Erythroblast (primary cell): ENCODE measurements at regions not wholly inside any gene's neighbourhood (a gene's known extent, or its start where the extent isn't known, plus 50 kb on each side); places are given as distances from the start of the nearest gene placed in this dataset.

Experiments used
- GATA1 ChIP-seq: IDR thresholded peaks from 2 replicates; pipeline ENCODE4 v1.6.1; 2011; ENCODE audit warnings: low read depth, mild to moderate bottlenecking, control low read depth, low read length, moderate library complexity
- POLR2A ChIP-seq: IDR thresholded peaks from 2 replicates; pipeline ENCODE4 v1.6.1; 2011; ENCODE audit warnings: mild to moderate bottlenecking, low read length

DNA sequence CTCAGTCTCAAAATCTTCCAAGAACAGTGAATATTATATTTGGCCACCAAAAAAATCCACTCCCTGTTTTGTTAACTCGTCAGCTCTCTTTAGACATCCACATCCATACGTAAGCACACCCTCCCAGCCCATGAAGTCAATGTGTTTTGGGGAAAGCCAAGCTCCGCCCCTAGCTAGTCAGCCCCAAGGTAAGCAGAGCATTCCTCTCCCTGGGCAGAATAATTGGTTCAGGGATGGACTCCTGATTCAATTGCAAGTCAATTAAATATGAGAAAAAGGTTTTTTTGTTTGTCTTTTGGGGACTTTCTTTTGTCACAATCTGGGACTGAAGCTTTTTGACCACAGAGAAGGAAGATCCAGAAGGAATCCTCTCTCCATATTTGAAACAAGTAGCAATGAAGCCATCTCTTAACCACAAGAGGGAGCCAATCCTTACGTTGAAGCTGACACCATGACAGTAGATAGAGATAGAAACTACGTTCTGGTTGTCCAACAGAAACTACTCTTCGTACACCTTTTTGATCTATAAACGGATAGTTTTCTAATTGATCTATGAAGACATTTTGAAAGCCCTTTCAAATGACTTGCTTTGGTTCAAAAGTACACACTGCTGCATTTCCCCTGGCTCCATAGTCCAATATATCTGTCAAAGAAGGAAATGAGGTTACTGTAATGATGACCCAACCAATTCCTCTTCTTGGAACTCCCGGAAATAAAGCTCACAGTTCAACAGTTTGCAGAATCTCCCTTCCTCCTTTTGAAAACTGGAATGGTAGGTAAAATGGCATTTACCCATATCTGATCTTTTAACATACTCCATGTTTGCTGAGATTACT lies 166.4 kb downstream of the TLE1 start:
- TF ChIP-seq POLR2A (no peak), GATA1 (no peak)
